GM12865 (cell line): ENCODE measurements at regions not wholly inside any gene's neighbourhood (a gene's known extent, or its start where the extent isn't known, plus 50 kb on each side); places are given as distances from the start of the nearest gene placed in this dataset.

Experiments used
- DNase-seq: peaks from one replicate; pipeline ENCODE4 v3.0.0; 2010; ENCODE audit warnings: low read depth
- H3K4me3 ChIP-seq: 2 replicates; pipeline ENCODE4 v1.5.1; 2011; ENCODE audit warnings: mild to moderate bottlenecking, low read depth, low read length, control low read depth
- CTCF ChIP-seq: IDR thresholded peaks from 2 replicates; pipeline ENCODE4 v1.5.1; 2011; ENCODE audit warnings: low read length, control low read depth, low read depth, inconsistent platforms; ENCODE audit not compliant: insufficient read depth; ENCODE audit errors: missing control alignments

GRCh38 chr21:35217504-35218060 lies 168.5 kb upstream of the RUNX1 start:
- no peak overlapping the region for H3K4me3 ChIP-seq
- no peak for DNase-seq
- TF ChIP-seq CTCF = no peak

- H3K4me3 ChIP-seq = no peak overlapping the region
- DNase-seq = no peak
- TF ChIP-seq CTCF = no peak
Measured at GRCh38 chr21:35216996-35217395, 167.9 kb upstream of the RUNX1 start.

GRCh38 chr21:35215870-35216269 lies 166.8 kb upstream of the RUNX1 start:
- no peak for DNase-seq
- H3K4me3 ChIP-seq = no peak overlapping the region
- TF ChIP-seq CTCF = no peak

- no peak for DNase-seq
- TF ChIP-seq CTCF = no peak
Measured at GRCh38 chr21:35212393-35213127, 163.5 kb upstream of the RUNX1 start.

GRCh38 chr21:35211782-35212181 lies 162.7 kb upstream of the RUNX1 start:
- no peak overlapping the region for H3K4me3 ChIP-seq
- no peak for TF ChIP-seq CTCF
- no peak for DNase-seq

More at GRCh38 chr21:35212393-35213127, 163.5 kb upstream of the RUNX1 start:
- no peak overlapping the region for H3K4me3 ChIP-seq

GRCh38 chr21:35210093-35210492 lies 161.0 kb upstream of the RUNX1 start:
- no peak overlapping the region for H3K4me3 ChIP-seq

More at GRCh38 chr21:35210093-35210492, 161.0 kb upstream of the RUNX1 start:
- no peak for TF ChIP-seq CTCF
- no peak for DNase-seq
